Stomach smooth muscle (tissue), 2 donors: ENCODE measurements at regions not wholly inside any gene's neighbourhood (a gene's known extent, or its start where the extent isn't known, plus 50 kb on each side); places are given as distances from the start of the nearest gene placed in this dataset.
"Not testable (repeated sequence)": the region's sequence is repeated elsewhere in the genome, so short reads cannot be mapped to it uniquely, and the experiment has no call there.

Source experiments
- H3K27ac ChIP-seq: one replicate; pipeline ENCODE4 v1.7.0; 2013; ENCODE audit warnings: mild to moderate bottlenecking, low read length, inconsistent platforms
- H3K27me3 ChIP-seq, 2 donors: one replicate each; pipeline ENCODE4 v1.7.0; 2013; ENCODE audit warnings: low read length in 2 of 2; ENCODE audit not compliant: insufficient read depth in 2 of 2, control insufficient read depth in 1 of 2
- H3K36me3 ChIP-seq, 2 donors: one replicate each; pipeline ENCODE4 v1.7.0; 2013; ENCODE audit warnings: low read length in 2 of 2; ENCODE audit not compliant: control insufficient read depth in 2 of 2, insufficient read depth in 2 of 2
- H3K4me1 ChIP-seq: one replicate; pipeline ENCODE4 v1.7.0; 2013; ENCODE audit warnings: low read length; ENCODE audit not compliant: control insufficient read depth, insufficient read depth
- H3K4me3 ChIP-seq, 2 donors: one replicate each; pipeline ENCODE4 v1.7.0; 2013; ENCODE audit warnings: low read length in 2 of 2
- H3K9ac ChIP-seq, 2 donors: one replicate each; pipeline ENCODE4 v1.7.0; 2013; ENCODE audit warnings: low read length in 2 of 2, mild to moderate bottlenecking in 1 of 2
- H3K9me3 ChIP-seq, 2 donors: one replicate each; pipeline ENCODE4 v1.7.0; 2013; ENCODE audit warnings: low read length in 2 of 2; ENCODE audit not compliant: control insufficient read depth in 2 of 2
- donor health status: healthy.
- donor health status: Pancreatic carcinoma.

GRCh38 chr9:13446286-13446937 is 166.9 kb upstream of the MPDZ start:
- Histone ChIP-seq H3K9me3 (no peaks in the 10 kb centered on the region), H3K4me1 (peaks cover 10% of the 10 kb centered on the region), H3K4me3 (no peak overlapping the region), H3K27me3 (no peaks in the 10 kb centered on the region), H3K36me3 (no peaks in the 10 kb centered on the region), H3K9ac (no peak overlapping the region), H3K27ac (no peak overlapping the region)

- H3K36me3 ChIP-seq = no peaks in the 10 kb centered on the region
- peak overlapping the region in 1 of 2 donors; percentile 13 for H3K4me3 ChIP-seq
- peaks cover 10% of the 10 kb centered on the region for H3K4me1 ChIP-seq
- no peak overlapping the region for H3K27ac ChIP-seq
- H3K27me3 ChIP-seq = no peaks in the 10 kb centered on the region
- no peaks in the 10 kb centered on the region for H3K9me3 ChIP-seq
- no peak overlapping the region for H3K9ac ChIP-seq
Measured at GRCh38 chr9:13445103-13445500, 165.6 kb upstream of the MPDZ start.

- no peak overlapping the region for H3K9ac ChIP-seq
- no peak overlapping the region for H3K27ac ChIP-seq
- peaks cover 10% of the 10 kb centered on the region for H3K4me1 ChIP-seq
- H3K4me3 ChIP-seq = peak overlapping the region in 1 of 2 donors; percentile 13
- H3K9me3 ChIP-seq = no peaks in the 10 kb centered on the region
- no peaks in the 10 kb centered on the region for H3K27me3 ChIP-seq
- no peaks in the 10 kb centered on the region for H3K36me3 ChIP-seq
Measured at GRCh38 chr9:13444245-13445102, 165.0 kb upstream of the MPDZ start.

- H3K27ac ChIP-seq = no peak overlapping the region
- no peaks in the 10 kb centered on the region for H3K9me3 ChIP-seq
- H3K4me1 ChIP-seq = peaks cover 10% of the 10 kb centered on the region
- H3K27me3 ChIP-seq = no peaks in the 10 kb centered on the region
- H3K36me3 ChIP-seq = no peaks in the 10 kb centered on the region
- H3K4me3 ChIP-seq = peak overlapping the region in 1 of 2 donors; percentile 4
- H3K9ac ChIP-seq = no peak overlapping the region
Measured at GRCh38 chr9:13443346-13444244, 164.1 kb upstream of the MPDZ start.

GRCh38 chr9:13439685-13440476 is 160.4 kb upstream of the MPDZ start:
- Histone ChIP-seq H3K9ac (no peak overlapping the region), H3K27ac (no peak overlapping the region), H3K9me3 (no peaks in the 10 kb centered on the region), H3K36me3 (no peaks in the 10 kb centered on the region), H3K4me3 (no peak overlapping the region), H3K4me1 (peaks cover 2% of the 10 kb centered on the region), H3K27me3 (no peaks in the 10 kb centered on the region)

GRCh38 chr9:13437866-13438265 is 158.4 kb upstream of the MPDZ start:
- H3K9me3 ChIP-seq = no peaks in the 10 kb centered on the region
- no peak overlapping the region for H3K9ac ChIP-seq
- no peak overlapping the region for H3K4me3 ChIP-seq
- H3K4me1 ChIP-seq = no peaks in the 10 kb centered on the region
- no peaks in the 10 kb centered on the region for H3K36me3 ChIP-seq
- H3K27ac ChIP-seq = no peak overlapping the region
- no peaks in the 10 kb centered on the region for H3K27me3 ChIP-seq

- H3K4me1 ChIP-seq = no peaks in the 10 kb centered on the region
- no peak overlapping the region for H3K9ac ChIP-seq
- H3K27ac ChIP-seq = no peak overlapping the region
- no peak overlapping the region for H3K4me3 ChIP-seq
- H3K36me3 ChIP-seq = no peaks in the 10 kb centered on the region
- H3K27me3 ChIP-seq = no peaks in the 10 kb centered on the region
- H3K9me3 ChIP-seq = no peaks in the 10 kb centered on the region
Measured at GRCh38 chr9:13436591-13436990, 157.1 kb upstream of the MPDZ start.

GRCh38 chr9:13433453-13433852 is 154.0 kb upstream of the MPDZ start:
- H3K27ac ChIP-seq, H3K36me3 ChIP-seq, H3K4me1 ChIP-seq: not testable (repeated sequence)

GRCh38 chr9:13432904-13433303 is 153.4 kb upstream of the MPDZ start:
- H3K9me3 ChIP-seq = no peaks in the 10 kb centered on the region
- no peak overlapping the region for H3K9ac ChIP-seq
- no peak overlapping the region for H3K27ac ChIP-seq
- no peak overlapping the region for H3K4me3 ChIP-seq
- peaks cover 7% of the 10 kb centered on the region for H3K4me1 ChIP-seq
- no peaks in the 10 kb centered on the region for H3K27me3 ChIP-seq
- H3K36me3 ChIP-seq = no peaks in the 10 kb centered on the region

More at GRCh38 chr9:13433453-13433852, 154.0 kb upstream of the MPDZ start:
- H3K9me3 ChIP-seq, H3K9ac ChIP-seq, H3K27me3 ChIP-seq, H3K4me3 ChIP-seq: not testable (repeated sequence)

- no peaks in the 10 kb centered on the region for H3K9me3 ChIP-seq
- H3K27me3 ChIP-seq = no peaks in the 10 kb centered on the region
- no peak overlapping the region for H3K9ac ChIP-seq
- H3K36me3 ChIP-seq = no peaks in the 10 kb centered on the region
- H3K4me3 ChIP-seq = no peak overlapping the region
- H3K4me1 ChIP-seq = peaks cover 7% of the 10 kb centered on the region
- no peak overlapping the region for H3K27ac ChIP-seq
Measured at GRCh38 chr9:13431692-13432091, 152.2 kb upstream of the MPDZ start.
